Mucosa of descending colon (tissue), 3 donors: ENCODE measurements at regions not wholly inside any gene's neighbourhood (a gene's known extent, or its start where the extent isn't known, plus 50 kb on each side); places are given as distances from the start of the nearest gene placed in this dataset.

ENCODE experiments used
- ATAC-seq: fragments of 200-7000 bp; cut with Tn5 transposase; one replicate; pipeline ENCODE4 v1.9.1; 2020; ENCODE audit warnings: mild to moderate bottlenecking, moderate library complexity
- DNase-seq, 3 donors: peaks; one replicate each; pipeline ENCODE4 v3.0.0-alpha.2; 2020
- H3K36me3 ChIP-seq: fragments of 200-600 bp; one replicate; pipeline ENCODE4 v1.8.0; 2021; ENCODE audit warnings: low read depth, mild to moderate bottlenecking
- H3K4me1 ChIP-seq: fragments of 200-600 bp; one replicate; pipeline ENCODE4 v1.8.0; 2021; ENCODE audit warnings: low read depth, mild to moderate bottlenecking
- H3K4me3 ChIP-seq: fragments of 200-600 bp; one replicate; pipeline ENCODE4 v1.8.0; 2021; ENCODE audit warnings: mild to moderate bottlenecking
- H3K9me3 ChIP-seq: fragments of 200-600 bp; one replicate; pipeline ENCODE4 v1.8.0; 2021; ENCODE audit warnings: mild to moderate bottlenecking
- CTCF ChIP-seq: fragments of 200-600 bp; IDR thresholded peaks from one replicate; pipeline ENCODE4 v1.8.0; 2022; ENCODE audit warnings: antibody characterized with exemption, mild to moderate bottlenecking
- intact Hi-C, 2 donors: fragments of 100-400 bp; cut with DNase I in 1 of 2; cut with micrococcal nuclease in 1 of 2; formaldehyde crosslinking; loops; one replicate each; pipeline versions ENCODE4 v1.11.0 to v1.11.1; 2022; cut with DNase I, micrococcal nuclease
- donor health status: DM: no; HTN: no; CAD: no; lungs with moderate emphysema.
- donor health status: DM: no; HTN: no; CAD: no.
- donor health status: DM: no; HTN: yes; CAD: no.

DNA sequence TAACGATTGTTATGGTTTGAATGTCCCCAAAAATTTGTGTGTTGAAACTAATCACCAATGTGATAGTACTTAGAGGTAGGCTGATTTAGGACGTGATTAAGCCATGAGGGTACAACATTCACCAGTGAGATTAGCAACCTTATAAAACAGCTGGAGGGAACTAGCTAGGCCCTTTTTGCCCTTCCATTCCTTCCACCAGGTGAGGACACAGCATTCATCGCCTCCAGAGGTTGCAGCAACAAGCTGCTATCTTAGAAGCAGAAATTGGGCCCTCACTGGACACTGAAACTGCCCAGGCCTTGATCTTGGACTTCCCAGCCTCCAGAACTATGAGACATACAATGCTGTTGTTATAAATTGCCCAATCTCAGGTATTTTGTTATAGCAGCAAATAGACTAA is 340.7 kb upstream of the JARID2 start:
- Histone ChIP-seq H3K36me3 (no peaks in the 10 kb centered on the region), H3K9me3 (no peaks in the 10 kb centered on the region), H3K4me1 (no peaks in the 10 kb centered on the region), H3K4me3 (no peak overlapping the region)
- TF ChIP-seq CTCF = no peak
- ATAC-seq (no peak), DNase-seq (no peak)
- intact Hi-C loops = no loop called here

DNA sequence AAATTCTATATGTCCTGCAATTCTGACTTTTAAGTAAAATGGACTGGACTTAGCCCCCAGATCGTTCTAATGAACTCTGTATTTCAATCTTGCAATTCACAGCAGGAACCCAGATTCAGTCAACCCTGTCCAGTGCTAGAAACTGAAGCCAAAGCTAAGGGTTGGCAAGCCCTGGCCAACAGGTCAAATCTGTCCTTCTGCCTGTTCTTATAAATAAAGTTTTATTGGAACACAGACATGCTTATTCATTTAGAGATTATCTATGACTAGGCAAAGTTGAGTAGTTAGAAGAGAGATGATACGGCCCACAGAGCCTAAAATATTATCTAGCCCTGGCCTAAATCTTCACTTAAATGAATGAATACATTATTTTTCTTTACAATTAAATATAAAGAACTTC is 339.2 kb upstream of the JARID2 start:
- intact Hi-C loops = no loop called here
- no peaks in the 10 kb centered on the region for H3K9me3 ChIP-seq
- no peak overlapping the region for H3K4me3 ChIP-seq
- TF ChIP-seq CTCF = no peak
- DNase-seq (no peak), ATAC-seq (no peak)
- no peaks in the 10 kb centered on the region for H3K4me1 ChIP-seq
- no peaks in the 10 kb centered on the region for H3K36me3 ChIP-seq

DNA sequence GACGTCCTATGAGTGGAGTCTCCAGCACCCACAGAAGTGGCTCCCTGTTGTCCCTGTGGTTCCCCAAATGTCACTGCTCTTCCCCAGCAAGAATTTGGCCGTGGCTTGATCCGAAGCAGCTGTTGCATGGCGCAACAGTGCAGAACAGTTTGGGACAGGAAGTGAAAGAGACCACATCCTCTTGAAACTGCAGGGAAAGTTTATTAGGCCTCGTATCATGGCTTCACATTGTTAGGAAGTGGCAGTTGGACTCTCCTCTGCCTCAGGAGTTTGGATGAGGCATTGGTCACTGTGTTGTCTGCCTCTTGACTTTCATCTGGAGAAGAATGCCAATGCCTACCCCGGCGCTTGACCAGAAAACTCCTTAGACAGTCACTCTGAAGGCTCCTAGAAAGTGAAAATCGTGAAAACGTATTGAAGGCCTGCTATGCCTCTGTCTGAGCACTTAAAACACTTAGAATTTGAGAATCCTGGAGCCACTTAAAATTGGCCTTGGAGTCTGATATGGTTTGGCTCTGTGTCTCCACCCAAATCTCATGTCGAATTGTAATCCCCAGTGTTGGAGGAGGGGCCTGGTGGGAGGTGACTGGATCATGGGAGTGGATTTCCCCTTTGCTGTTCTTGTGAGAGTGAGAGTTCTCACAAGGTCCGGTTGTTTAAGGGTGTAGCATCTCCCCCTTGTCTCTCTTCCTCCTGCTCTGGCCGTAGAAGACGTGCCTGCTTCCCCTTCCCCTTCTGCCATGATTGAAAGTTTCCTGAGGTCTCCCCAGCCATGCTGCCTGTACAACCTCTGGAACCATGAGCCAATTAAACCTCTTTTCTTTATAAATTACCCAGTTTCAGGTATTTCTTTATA is 334.9 kb upstream of the JARID2 start:
- intact Hi-C loops = no loop called here
- H3K9me3 ChIP-seq = no peaks in the 10 kb centered on the region
- no peak overlapping the region for H3K4me3 ChIP-seq
- DNase-seq (peak in 2 of 3 donors; percentile 39 to 49), ATAC-seq (peak; percentile 76)
- no peak for TF ChIP-seq CTCF
- H3K4me1 ChIP-seq = no peaks in the 10 kb centered on the region
- no peaks in the 10 kb centered on the region for H3K36me3 ChIP-seq

- H3K4me3 ChIP-seq = no peak overlapping the region
- H3K4me1 ChIP-seq = no peaks in the 10 kb centered on the region
- H3K36me3 ChIP-seq = no peaks in the 10 kb centered on the region
- no peak for ATAC-seq
- intact Hi-C loops = no loop called here
- DNase-seq = no peak
- H3K9me3 ChIP-seq = no peaks in the 10 kb centered on the region
- no peak for TF ChIP-seq CTCF
Measured at GRCh38 chr6:14912226-14912625, 333.6 kb upstream of the JARID2 start.

GRCh38 chr6:14912706-14913105 is 333.2 kb upstream of the JARID2 start:
- intact Hi-C loops = no loop called here
- Histone ChIP-seq H3K36me3 (no peaks in the 10 kb centered on the region), H3K4me3 (no peak overlapping the region), H3K4me1 (no peaks in the 10 kb centered on the region), H3K9me3 (no peaks in the 10 kb centered on the region)
- no peak for ATAC-seq
- DNase-seq = no peak
- TF ChIP-seq CTCF = no peak
